ENCODE measurements at regions not wholly inside any gene's neighbourhood (a gene's known extent, or its start where the extent isn't known, plus 50 kb on each side); places are given as distances from the start of the nearest gene placed in this dataset.

DNA sequence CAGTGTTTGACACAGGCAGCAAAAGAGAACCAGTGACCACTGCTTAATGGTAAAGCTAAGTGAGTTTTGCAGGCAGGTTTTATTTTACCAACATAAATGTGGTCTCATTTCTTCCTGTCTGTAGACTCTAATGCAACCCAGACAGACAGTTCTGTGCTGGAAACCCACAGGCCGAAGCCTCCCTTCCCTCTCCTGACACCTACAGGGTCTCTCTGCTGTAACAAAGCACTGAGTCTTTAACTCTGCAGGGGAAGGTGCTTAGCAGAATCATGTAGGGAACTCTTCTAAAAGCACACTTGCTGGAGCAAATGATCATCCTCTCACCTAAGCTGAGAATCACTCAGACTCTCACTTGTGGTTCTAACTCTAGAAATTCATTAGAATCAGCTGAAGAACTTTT is 200.3 kb downstream of the KBTBD8 start:
- no peak for TF ChIP-seq POLR2A (IDR thresholded peaks at IDR 0.05; ENCODE audit: low read depth, low read length)
- TF ChIP-seq POLR2AphosphoS5 (IDR thresholded peaks at IDR 0.05; ENCODE audit: low read depth, low read length): no peak
- no peak for TF ChIP-seq TAF1 (IDR thresholded peaks at IDR 0.05; ENCODE audit: borderline replicate concordance, low read depth, low read length)
